OCI-LY7 (cell line): ENCODE measurements at regions not wholly inside any gene's neighbourhood (a gene's known extent, or its start where the extent isn't known, plus 50 kb on each side); places are given as distances from the start of the nearest gene placed in this dataset.
"Not testable (repeated sequence)": the region's sequence is repeated elsewhere in the genome, so short reads cannot be mapped to it uniquely, and the experiment has no call there.

Experiments
- BruUV-seq: library from RNA; stranded (reverse); fragments of 400-500 nt; replicated peaks from 2 replicates; lab custom pipeline; 2021; lab: Mats Ljungman, UMichigan
- CTCF ChIA-PET: fragments of 300-600 bp; sonication (Branson Sonifier 250); formaldehyde crosslinking; loops from one replicate; lab custom pipeline; 2022; ENCODE audit warnings: antibody characterized with exemption; ENCODE audit not compliant: unreplicated experiment; lab: Charles Lee
- POLR2A ChIA-PET: fragments of 300-600 bp; sonication (Branson Sonifier 250); formaldehyde crosslinking; loops from one replicate; lab custom pipeline; 2022; ENCODE audit warnings: antibody characterized with exemption; lab: Charles Lee
- DNase-seq: peaks from one replicate; pipeline ENCODE4 v3.0.0-alpha.2; 2015; ENCODE audit warnings: low spot score
- H2AFZ ChIP-seq: fragments of 200-600 bp; sonication (generic), shearing (Covaris generic); 2 replicates; pipeline ENCODE4 v1.6.1; 2014; ENCODE audit warnings: mild to moderate bottlenecking, antibody characterized with exemption, low read length, moderate library complexity
- H3K27ac ChIP-seq: fragments of 200-600 bp; sonication (generic); 2 replicates; pipeline ENCODE4 v1.5.1; 2014; ENCODE audit warnings: mixed run types, low read depth, mild to moderate bottlenecking, moderate library complexity, low read length, inconsistent platforms; ENCODE audit not compliant: poor library complexity, severe bottlenecking
- H3K36me3 ChIP-seq: fragments of 200-600 bp; sonication (generic); 2 replicates; pipeline ENCODE4 v1.6.1; 2014; ENCODE audit warnings: mild to moderate bottlenecking, antibody characterized with exemption, low read length, moderate library complexity, mixed read lengths; ENCODE audit not compliant: insufficient read depth
- H3K4me1 ChIP-seq: fragments of 200-600 bp; sonication (generic); 2 replicates; pipeline ENCODE4 v1.5.1; 2014; ENCODE audit warnings: mild to moderate bottlenecking, low read length; ENCODE audit not compliant: insufficient read depth, poor library complexity, severe bottlenecking
- H3K4me2 ChIP-seq: fragments of 200-600 bp; sonication (generic); 2 replicates; pipeline ENCODE4 v1.6.1; 2014; ENCODE audit warnings: mild to moderate bottlenecking, low read length
- H3K4me3 ChIP-seq: fragments of 200-600 bp; sonication (generic); 2 replicates; pipeline ENCODE4 v1.5.1; 2014; ENCODE audit warnings: mild to moderate bottlenecking, low read depth, low read length; ENCODE audit not compliant: poor library complexity, severe bottlenecking
- H3K79me2 ChIP-seq: fragments of 200-600 bp; sonication (generic); 2 replicates; pipeline ENCODE4 v1.6.1; 2016; ENCODE audit warnings: low read depth, mild to moderate bottlenecking, low read length, moderate library complexity, mixed read lengths; ENCODE audit not compliant: insufficient read depth
- H3K9me2 ChIP-seq: fragments of 200-600 bp; sonication (generic); 2 replicates; pipeline ENCODE4 v1.6.1; 2016; ENCODE audit warnings: mild to moderate bottlenecking, low read length, mixed read lengths; ENCODE audit not compliant: insufficient read depth
- H3K9me3 ChIP-seq: fragments of 200-600 bp; sonication (generic); 2 replicates; pipeline ENCODE4 v1.6.1; 2014; ENCODE audit warnings: mild to moderate bottlenecking, mixed run types, low read length, mixed read lengths
- H4K20me1 ChIP-seq: fragments of 200-600 bp; sonication (generic); 2 replicates; pipeline ENCODE4 v1.6.1; 2014; ENCODE audit warnings: mild to moderate bottlenecking, antibody characterized with exemption, low read length, moderate library complexity, mixed read lengths; ENCODE audit not compliant: insufficient read depth
- CTCF ChIP-seq: fragments of 200-600 bp; sonication (generic); conservative IDR thresholded peaks from 2 replicates; pipeline ENCODE4 v1.5.1; 2014; ENCODE audit warnings: mild to moderate bottlenecking, antibody characterized with exemption, low read length, moderate library complexity, mixed read lengths
- EZH2phosphoT487 ChIP-seq: fragments of 200-600 bp; sonication (generic); IDR thresholded peaks from 2 replicates; pipeline ENCODE4 v1.6.1; 2018; ENCODE audit warnings: low read depth, borderline replicate concordance, mild to moderate bottlenecking, mixed run types, antibody characterized with exemption, low read length, moderate library complexity, mixed read lengths
- intact Hi-C: fragments of 100-400 bp; cut with micrococcal nuclease; formaldehyde crosslinking; loops from one replicate; pipeline ENCODE4 v1.10.0; 2022; ENCODE audit not compliant: unreplicated experiment

- Histone ChIP-seq H3K9me2 (no peaks in the 10 kb centered on the region), H4K20me1 (no peaks in the 10 kb centered on the region), H3K27ac (no peak overlapping the region), H3K9me3 (no peaks in the 10 kb centered on the region), H3K36me3 (no peaks in the 10 kb centered on the region), H3K4me2 (no peak overlapping the region), H3K4me1 (no peaks in the 10 kb centered on the region), H2AFZ (no peak overlapping the region), H3K79me2 (no peaks in the 10 kb centered on the region), H3K4me3 (no peak overlapping the region)
- ChIA-PET POLR2A (no interaction called here), CTCF (no interaction called here)
- TF ChIP-seq EZH2phosphoT487 (no peak), CTCF (no peak)
- DNase-seq = no peak
- no TSS peak for BruUV-seq
- intact Hi-C loops = no loop called here
Observed at GRCh38 chr18:10131460-10132395, 217.9 kb downstream of the VAPA start.

GRCh38 chr18:10133516-10133915 lies 219.7 kb downstream of the VAPA start:
- BruUV-seq = no TSS peak
- Histone ChIP-seq H3K27ac (no peak overlapping the region), H3K4me2 (no peak overlapping the region), H3K36me3 (no peaks in the 10 kb centered on the region), H4K20me1 (no peaks in the 10 kb centered on the region), H2AFZ (no peak overlapping the region), H3K9me3 (no peaks in the 10 kb centered on the region), H3K4me3 (no peak overlapping the region), H3K9me2 (no peaks in the 10 kb centered on the region), H3K79me2 (no peaks in the 10 kb centered on the region), H3K4me1 (no peaks in the 10 kb centered on the region)
- intact Hi-C loops = no loop called here
- ChIA-PET CTCF (no interaction called here), POLR2A (no interaction called here)
- no peak for TF ChIP-seq EZH2phosphoT487
- TF ChIP-seq CTCF = no peak
- no peak for DNase-seq

GRCh38 chr18:10134204-10134603 lies 220.4 kb downstream of the VAPA start:
- no peaks in the 10 kb centered on the region for H4K20me1 ChIP-seq
- ChIA-PET CTCF (no interaction called here), POLR2A (no interaction called here)
- H3K79me2 ChIP-seq = no peaks in the 10 kb centered on the region
- H3K9me3 ChIP-seq = no peaks in the 10 kb centered on the region
- H3K9me2 ChIP-seq = no peaks in the 10 kb centered on the region
- intact Hi-C loops = no loop called here
- H3K27ac ChIP-seq = no peak overlapping the region
- DNase-seq = no peak
- H2AFZ ChIP-seq = no peak overlapping the region
- no peak overlapping the region for H3K4me3 ChIP-seq
- TF ChIP-seq CTCF = no peak
- TF ChIP-seq EZH2phosphoT487 = no peak
- no TSS peak for BruUV-seq
- H3K4me1 ChIP-seq = no peaks in the 10 kb centered on the region
- no peak overlapping the region for H3K4me2 ChIP-seq
- H3K36me3 ChIP-seq = no peaks in the 10 kb centered on the region

- H3K9me3 ChIP-seq, H3K9me2 ChIP-seq, intact Hi-C loops, H2AFZ ChIP-seq, CTCF ChIA-PET, H3K27ac ChIP-seq, H3K36me3 ChIP-seq, BruUV-seq, H3K4me2 ChIP-seq, H3K4me1 ChIP-seq, POLR2A ChIA-PET, H4K20me1 ChIP-seq, H3K79me2 ChIP-seq, H3K4me3 ChIP-seq, DNase-seq: not testable (repeated sequence)
Observed at GRCh38 chr18:10134749-10135148, 220.9 kb downstream of the VAPA start.
